Lung (tissue), 11 donors: ENCODE measurements at regions not wholly inside any gene's neighbourhood (a gene's known extent, or its start where the extent isn't known, plus 50 kb on each side); places are given as distances from the start of the nearest gene placed in this dataset.

ENCODE experiments used
- ATAC-seq: fragments of 200-7000 bp; cut with Tn5 transposase; one replicate; pipeline ENCODE4 v1.9.1; 2020; ENCODE audit warnings: moderate number of reproducible peaks; ENCODE audit not compliant: insufficient read depth, low FRiP score
- DNase-seq, 3 donors: peaks; one replicate each; pipeline ENCODE4 v3.0.0-alpha.2; 2013 to 2017
- H3K27ac ChIP-seq, 2 donors: one replicate each; pipeline ENCODE4 v1.5.1; 2013; ENCODE audit warnings: mild to moderate bottlenecking in 2 of 2, moderate library complexity in 2 of 2, control low read depth in 1 of 2, inconsistent platforms in 1 of 2, low read depth in 1 of 2, low read length in 1 of 2
- H3K27me3 ChIP-seq, 3 donors: one replicate each; pipeline ENCODE4 v1.5.1; 2013; ENCODE audit warnings: low read length in 2 of 3; ENCODE audit not compliant: control insufficient read depth in 3 of 3, insufficient read depth in 3 of 3
- H3K36me3 ChIP-seq, 4 donors: one replicate each; pipeline ENCODE4 v1.5.1; 2013; ENCODE audit warnings: low read length in 4 of 4, mild to moderate bottlenecking in 1 of 4, moderate library complexity in 1 of 4; ENCODE audit not compliant: control insufficient read depth in 4 of 4, insufficient read depth in 4 of 4
- H3K4me1 ChIP-seq, 5 donors: one replicate each; pipeline ENCODE4 v1.5.1; 2013; ENCODE audit warnings: low read length in 5 of 5, mild to moderate bottlenecking in 2 of 5, moderate library complexity in 1 of 5; ENCODE audit not compliant: control insufficient read depth in 5 of 5, insufficient read depth in 5 of 5
- H3K4me3 ChIP-seq: one replicate; pipeline ENCODE4 v1.5.1; 2013; ENCODE audit warnings: mild to moderate bottlenecking, control low read depth, moderate library complexity
- H3K9ac ChIP-seq, 2 donors: one replicate each; pipeline ENCODE4 v1.5.1; 2013; ENCODE audit warnings: low read length in 2 of 2, control low read depth in 1 of 2; ENCODE audit not compliant: insufficient read depth in 1 of 2
- H3K9me3 ChIP-seq, 4 donors: one replicate each; pipeline ENCODE4 v1.5.1; 2013; ENCODE audit warnings: low read length in 3 of 4, mild to moderate bottlenecking in 1 of 4, moderate library complexity in 1 of 4; ENCODE audit not compliant: control insufficient read depth in 4 of 4, insufficient read depth in 3 of 4
- CTCF ChIP-seq: IDR thresholded peaks from 2 replicates; pipeline ENCODE4 v1.5.1; 2012; ENCODE audit warnings: mild to moderate bottlenecking; ENCODE audit errors: control extremely low read depth, extremely low read depth
- WGBS, 2 donors: extraction: QIAGEN DNeasy Blood & Tissue Kit; methylation state at CpG; one replicate each; pipeline ENCODE4 v1.1.7; 2013; 5-methylcytosine and 5-hydroxymethylcytosine counted together
- donor health status: control.
- donor health status: control.
- donor health status: Bipolar disorder and iron deficiency.
- donor health status: healthy.
- donor health status: DM: yes; HTN: yes; CAD: no.

GRCh38 chr5:35364350-35364749 is 134.1 kb upstream of the PRLR start:
- H3K9ac ChIP-seq = no peak overlapping the region
- 75 to 76% methylated on average over 2 of the region's 2 CpGs for WGBS, 2 donors
- H3K4me3 ChIP-seq = no peak overlapping the region

DNA sequence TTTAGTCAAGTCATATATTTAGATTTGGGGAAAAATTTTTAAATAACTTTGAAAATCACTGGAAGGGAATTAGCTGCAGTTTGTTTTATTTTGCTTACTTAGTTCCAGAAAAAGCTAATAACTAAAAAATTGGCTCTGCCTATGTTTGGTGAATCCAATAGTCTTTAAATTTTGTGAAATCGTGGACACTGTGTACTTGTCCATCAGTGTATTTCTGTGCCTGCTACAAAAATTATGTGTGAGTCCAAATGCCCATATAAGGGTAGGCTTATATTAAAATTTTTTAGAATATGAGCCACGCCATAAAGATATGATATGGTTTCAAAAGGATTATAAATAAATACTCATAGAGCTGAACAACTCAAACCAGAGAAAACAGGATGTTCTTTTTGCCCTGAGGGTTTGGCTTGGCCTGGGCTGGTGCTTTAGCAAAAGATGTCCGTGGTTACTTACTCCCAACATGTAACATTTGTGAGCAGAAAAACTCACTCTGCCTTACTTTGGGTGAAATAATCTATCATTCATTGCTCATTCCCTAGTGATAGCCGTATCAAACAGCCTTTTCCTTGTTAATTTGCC is 133.2 kb upstream of the PRLR start:
- Histone ChIP-seq H3K36me3 (no peaks in the 10 kb centered on the region), H3K27me3 (no peaks in the 10 kb centered on the region), H3K9me3 (no peaks in the 10 kb centered on the region), H3K4me1 (no peaks in the 10 kb centered on the region), H3K4me3 (no peak overlapping the region), H3K27ac (no peak overlapping the region), H3K9ac (no peak overlapping the region)
- no peak for DNase-seq
- TF ChIP-seq CTCF = no peak
- no peak for ATAC-seq
- 76 to 88% methylated on average over 4 of the region's 4 CpGs for WGBS, 2 donors

More at GRCh38 chr5:35364350-35364749, 134.1 kb upstream of the PRLR start:
- Histone ChIP-seq H3K27me3 (no peaks in the 10 kb centered on the region), H3K4me1 (no peaks in the 10 kb centered on the region), H3K36me3 (no peaks in the 10 kb centered on the region), H3K9me3 (no peaks in the 10 kb centered on the region), H3K27ac (no peak overlapping the region)
- no peak for TF ChIP-seq CTCF
- ATAC-seq (no peak), DNase-seq (no peak)

DNA sequence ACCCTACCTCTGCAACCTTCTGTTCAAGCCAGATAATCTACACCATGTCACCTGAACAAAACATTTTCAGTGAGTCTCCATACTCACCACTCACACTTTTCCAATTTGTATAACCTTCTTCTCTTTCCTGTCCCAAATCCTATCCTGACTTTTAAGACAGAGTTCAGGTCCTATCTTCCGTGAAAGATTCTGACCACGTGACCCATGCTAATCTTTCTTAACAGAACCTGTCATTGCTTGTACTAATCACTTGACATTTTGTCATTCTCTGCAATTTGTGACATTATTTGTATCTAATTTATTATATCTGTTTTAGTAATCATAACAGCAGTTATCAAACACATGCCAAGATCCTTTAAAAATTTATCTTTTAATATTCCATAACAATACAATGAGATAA is 132.5 kb upstream of the PRLR start:
- Histone ChIP-seq H3K36me3 (no peaks in the 10 kb centered on the region), H3K4me3 (no peak overlapping the region), H3K9me3 (no peaks in the 10 kb centered on the region), H3K9ac (no peak overlapping the region), H3K27ac (no peak overlapping the region), H3K4me1 (no peaks in the 10 kb centered on the region), H3K27me3 (no peaks in the 10 kb centered on the region)
- 86 to 87% methylated on average over 2 of the region's 2 CpGs for WGBS, 2 donors
- DNase-seq = no peak
- no peak for TF ChIP-seq CTCF
- no peak for ATAC-seq

DNA sequence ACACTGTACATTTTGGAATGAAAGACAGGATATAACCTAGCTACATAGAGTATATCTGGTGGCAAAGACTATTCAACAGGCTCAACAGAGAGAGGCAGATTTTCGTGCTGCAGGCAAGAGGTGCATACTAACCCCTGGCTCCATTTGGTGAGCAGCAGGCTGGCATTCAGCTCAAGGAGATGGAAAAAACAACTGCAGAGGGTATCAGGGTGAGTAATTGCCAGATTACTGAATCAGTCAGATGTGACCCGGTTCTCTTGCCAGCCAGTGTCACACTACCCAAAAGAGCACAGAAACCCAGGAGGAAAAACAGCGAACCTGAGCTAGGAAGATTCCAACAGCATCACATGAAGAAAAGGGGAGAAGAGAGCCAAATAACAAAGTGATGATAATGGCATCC is 130.4 kb upstream of the PRLR start:
- DNase-seq (no peak), ATAC-seq (no peak)
- H3K9me3 ChIP-seq = no peaks in the 10 kb centered on the region

More for the DNA sequence above, 130.4 kb upstream of the PRLR start:
- Histone ChIP-seq H3K27ac (no peak overlapping the region), H3K36me3 (no peaks in the 10 kb centered on the region), H3K9ac (no peak overlapping the region), H3K4me1 (no peaks in the 10 kb centered on the region), H3K27me3 (no peaks in the 10 kb centered on the region), H3K4me3 (no peak overlapping the region)
- no peak for TF ChIP-seq CTCF
- WGBS, 2 donors = 66 to 69% methylated on average over 3 of the region's 3 CpGs
